Right atrium auricular region (tissue), 2 donors: ENCODE measurements at regions not wholly inside any gene's neighbourhood (a gene's known extent, or its start where the extent isn't known, plus 50 kb on each side); places are given as distances from the start of the nearest gene placed in this dataset.

ENCODE experiments used
- DNase-seq: peaks from one replicate; pipeline ENCODE4 v3.0.0-alpha.2; 2019; ENCODE audit warnings: low spot score
- H3K27ac ChIP-seq, 2 donors: fragments of 200-600 bp; sonication (generic); 1 replicate in 1 of 2; 2 replicates in 1 of 2; pipeline ENCODE4 v1.5.1; 2016 to 2019
- H3K27me3 ChIP-seq, 2 donors: fragments of 200-600 bp; sonication (generic); one replicate each; pipeline versions ENCODE4 v1.5.1 to v1.6.0; 2017 to 2019
- H3K36me3 ChIP-seq: fragments of 200-600 bp; sonication (generic); one replicate; pipeline ENCODE4 v1.5.1; 2016
- H3K4me1 ChIP-seq, 2 donors: fragments of 200-600 bp; sonication (generic); one replicate each; pipeline versions ENCODE4 v1.5.1 to v1.6.0; 2017 to 2019
- H3K4me3 ChIP-seq, 2 donors: fragments of 200-600 bp; sonication (generic); 1 replicate in 1 of 2; 2 replicates in 1 of 2; pipeline ENCODE4 v1.5.1; 2017 to 2019; ENCODE audit warnings: mild to moderate bottlenecking in 1 of 2, moderate library complexity in 1 of 2
- H3K9me3 ChIP-seq, 2 donors: fragments of 200-600 bp; sonication (generic); one replicate each; pipeline ENCODE4 v1.5.1; 2019
- CTCF ChIP-seq, 2 donors: fragments of 200-600 bp; sonication (generic); IDR thresholded peaks; one replicate each; pipeline ENCODE4 v1.5.1; 2019; ENCODE audit warnings: antibody characterized with exemption in 2 of 2

GRCh38 chrX:42519666-42520231 is 258.2 kb downstream of the PPP1R2C start:
- no peak overlapping the region for H3K27ac ChIP-seq
- no peak for TF ChIP-seq CTCF (IDR thresholded peaks at IDR 0.05)

GRCh38 chrX:42515939-42516338 is 262.0 kb downstream of the PPP1R2C start:
- Histone ChIP-seq H3K36me3 (no peaks in the 10 kb centered on the region), H3K27ac (no peak overlapping the region), H3K27me3 (no peaks in the 10 kb centered on the region), H3K4me3 (no peak overlapping the region), H3K4me1 (no peaks in the 10 kb centered on the region), H3K9me3 (peaks cover 0 to 14% of the 10 kb centered on the region in 2 donors)
- TF ChIP-seq CTCF (IDR thresholded peaks at IDR 0.05) = no peak
- no peak for DNase-seq

More at GRCh38 chrX:42519666-42520231, 258.2 kb downstream of the PPP1R2C start:
- Histone ChIP-seq H3K27me3 (no peaks in the 10 kb centered on the region), H3K9me3 (no peaks in the 10 kb centered on the region), H3K36me3 (no peaks in the 10 kb centered on the region), H3K4me1 (no peaks in the 10 kb centered on the region), H3K4me3 (no peak overlapping the region)
- DNase-seq = no peak

GRCh38 chrX:42505016-42505415 is 272.9 kb downstream of the PPP1R2C start:
- Histone ChIP-seq H3K4me1 (no peaks in the 10 kb centered on the region), H3K9me3 (peaks cover 0 to 8% of the 10 kb centered on the region in 2 donors), H3K27me3 (no peaks in the 10 kb centered on the region), H3K4me3 (no peak overlapping the region), H3K36me3 (no peaks in the 10 kb centered on the region), H3K27ac (no peak overlapping the region)
- TF ChIP-seq CTCF (IDR thresholded peaks at IDR 0.05) = no peak
- no peak for DNase-seq

- no peaks in the 10 kb centered on the region for H3K36me3 ChIP-seq
- H3K27ac ChIP-seq = no peak overlapping the region
- H3K4me1 ChIP-seq = no peaks in the 10 kb centered on the region
- DNase-seq = no peak
- TF ChIP-seq CTCF (IDR thresholded peaks at IDR 0.05) = no peak
- no peak overlapping the region for H3K4me3 ChIP-seq
- no peaks in the 10 kb centered on the region for H3K27me3 ChIP-seq
- H3K9me3 ChIP-seq = no peaks in the 10 kb centered on the region
Measured at GRCh38 chrX:42499620-42500019, 278.3 kb downstream of the PPP1R2C start.

GRCh38 chrX:42497356-42497755 is 280.6 kb downstream of the PPP1R2C start:
- Histone ChIP-seq H3K27ac (no peak overlapping the region), H3K4me3 (no peak overlapping the region), H3K27me3 (no peaks in the 10 kb centered on the region), H3K4me1 (no peaks in the 10 kb centered on the region), H3K9me3 (no peaks in the 10 kb centered on the region), H3K36me3 (no peaks in the 10 kb centered on the region)
- DNase-seq = no peak
- no peak for TF ChIP-seq CTCF (IDR thresholded peaks at IDR 0.05)

- no peaks in the 10 kb centered on the region for H3K27me3 ChIP-seq
- TF ChIP-seq CTCF (IDR thresholded peaks at IDR 0.05) = no peak
- DNase-seq = no peak
- H3K27ac ChIP-seq = no peak overlapping the region
- no peaks in the 10 kb centered on the region for H3K4me1 ChIP-seq
- H3K4me3 ChIP-seq = no peak overlapping the region
- no peaks in the 10 kb centered on the region for H3K36me3 ChIP-seq
- no peaks in the 10 kb centered on the region for H3K9me3 ChIP-seq
Measured at GRCh38 chrX:42496239-42496638, 281.7 kb downstream of the PPP1R2C start.
